Vagina (tissue), 2 donors: ENCODE measurements at regions not wholly inside any gene's neighbourhood (a gene's known extent, or its start where the extent isn't known, plus 50 kb on each side); places are given as distances from the start of the nearest gene placed in this dataset.

Experiments
- DNase-seq, 2 donors: peaks; one replicate each; pipeline ENCODE4 v3.0.0-alpha.2; 2017; ENCODE audit errors: extremely low spot score in 2 of 2
- H3K27ac ChIP-seq: fragments of 200-600 bp; sonication (generic); one replicate; pipeline ENCODE4 v1.5.1; 2019
- H3K27me3 ChIP-seq: fragments of 200-600 bp; sonication (generic); one replicate; pipeline ENCODE4 v1.5.1; 2019
- H3K36me3 ChIP-seq, 2 donors: fragments of 200-600 bp; sonication (generic); one replicate each; pipeline ENCODE4 v1.5.1; 2017 to 2019
- H3K4me1 ChIP-seq: fragments of 200-600 bp; sonication (generic); one replicate; pipeline ENCODE4 v1.5.1; 2019
- H3K4me3 ChIP-seq, 2 donors: fragments of 200-600 bp; sonication (generic); 1 replicate in 1 of 2; 2 replicates in 1 of 2; pipeline ENCODE4 v1.5.1; 2016 to 2019
- H3K9me3 ChIP-seq: fragments of 200-600 bp; sonication (generic); one replicate; pipeline ENCODE4 v1.5.1; 2019
- POLR2A ChIP-seq, 2 donors: fragments of 450-650 bp; IDR thresholded peaks; one replicate each; pipeline ENCODE4 v1.6.1; 2017; ENCODE audit warnings: antibody characterized with exemption in 2 of 2, mild to moderate bottlenecking in 2 of 2, moderate library complexity in 2 of 2
- POLR2AphosphoS5 ChIP-seq, 2 donors: sonication (generic); formaldehyde crosslinking; IDR thresholded peaks; one replicate each; pipeline ENCODE4 v1.9.0; 2017; ENCODE audit warnings: antibody characterized with exemption in 2 of 2, mild to moderate bottlenecking in 2 of 2, low read depth in 1 of 2; ENCODE audit not compliant: insufficient read depth in 1 of 2
- intact Hi-C: fragments of 100-400 bp; cut with DNase I; formaldehyde crosslinking; loops from one replicate; pipeline ENCODE4 v1.15.1; 2023
- TF ChIP-seq, protein P1 (sequence below), 3 experiments: fragments of 450-650 bp in 2 of 3; fragments of 200-600 bp in 1 of 3; sonication (generic) in 1 of 3; IDR thresholded peaks; one replicate each; pipeline ENCODE4 v1.5.1; 2017 to 2019; ENCODE audit warnings: antibody characterized with exemption in 3 of 3, mild to moderate bottlenecking in 2 of 3, moderate library complexity in 2 of 3

DNA sequence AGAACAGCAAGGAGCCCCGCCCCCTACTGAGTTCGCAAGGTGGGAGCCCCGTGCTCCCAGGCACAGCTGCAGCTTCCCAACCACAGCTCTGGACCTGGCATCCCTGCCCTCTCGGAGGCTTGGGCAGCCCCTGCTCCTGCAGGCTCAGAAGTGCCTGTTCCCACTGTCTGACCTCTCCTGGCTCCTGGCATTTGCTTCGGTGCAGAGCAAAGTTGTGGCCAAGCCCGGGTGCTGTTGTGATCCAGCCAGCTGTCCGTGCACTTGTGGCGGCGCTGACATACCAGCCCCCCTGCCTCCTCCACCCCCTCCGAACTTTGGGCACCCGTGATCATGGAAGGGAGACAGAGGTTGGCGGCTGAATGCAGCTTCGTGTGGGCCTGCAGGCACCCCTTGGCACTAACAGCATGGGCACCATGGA, 1386.8 kb downstream of the PCDH9 start:
- intact Hi-C loops = no loop called here
- Histone ChIP-seq H3K27me3 (no peaks in the 10 kb centered on the region), H3K27ac (no peak overlapping the region), H3K4me1 (no peaks in the 10 kb centered on the region), H3K36me3 (no peaks in the 10 kb centered on the region), H3K4me3 (no peak overlapping the region), H3K9me3 (no peaks in the 10 kb centered on the region)
- TF ChIP-seq POLR2AphosphoS5 (IDR thresholded peaks at IDR 0.05; ENCODE audit: insufficient read depth in 1 of 2, low read depth in 1 of 2) = no peak
- no peak for TF ChIP-seq POLR2A (IDR thresholded peaks at IDR 0.05)
- TF ChIP-seq, protein P1, sequence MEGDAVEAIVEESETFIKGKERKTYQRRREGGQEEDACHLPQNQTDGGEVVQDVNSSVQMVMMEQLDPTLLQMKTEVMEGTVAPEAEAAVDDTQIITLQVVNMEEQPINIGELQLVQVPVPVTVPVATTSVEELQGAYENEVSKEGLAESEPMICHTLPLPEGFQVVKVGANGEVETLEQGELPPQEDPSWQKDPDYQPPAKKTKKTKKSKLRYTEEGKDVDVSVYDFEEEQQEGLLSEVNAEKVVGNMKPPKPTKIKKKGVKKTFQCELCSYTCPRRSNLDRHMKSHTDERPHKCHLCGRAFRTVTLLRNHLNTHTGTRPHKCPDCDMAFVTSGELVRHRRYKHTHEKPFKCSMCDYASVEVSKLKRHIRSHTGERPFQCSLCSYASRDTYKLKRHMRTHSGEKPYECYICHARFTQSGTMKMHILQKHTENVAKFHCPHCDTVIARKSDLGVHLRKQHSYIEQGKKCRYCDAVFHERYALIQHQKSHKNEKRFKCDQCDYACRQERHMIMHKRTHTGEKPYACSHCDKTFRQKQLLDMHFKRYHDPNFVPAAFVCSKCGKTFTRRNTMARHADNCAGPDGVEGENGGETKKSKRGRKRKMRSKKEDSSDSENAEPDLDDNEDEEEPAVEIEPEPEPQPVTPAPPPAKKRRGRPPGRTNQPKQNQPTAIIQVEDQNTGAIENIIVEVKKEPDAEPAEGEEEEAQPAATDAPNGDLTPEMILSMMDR (IDR thresholded peaks at IDR 0.05) = no peak
- DNase-seq = no peak

DNA sequence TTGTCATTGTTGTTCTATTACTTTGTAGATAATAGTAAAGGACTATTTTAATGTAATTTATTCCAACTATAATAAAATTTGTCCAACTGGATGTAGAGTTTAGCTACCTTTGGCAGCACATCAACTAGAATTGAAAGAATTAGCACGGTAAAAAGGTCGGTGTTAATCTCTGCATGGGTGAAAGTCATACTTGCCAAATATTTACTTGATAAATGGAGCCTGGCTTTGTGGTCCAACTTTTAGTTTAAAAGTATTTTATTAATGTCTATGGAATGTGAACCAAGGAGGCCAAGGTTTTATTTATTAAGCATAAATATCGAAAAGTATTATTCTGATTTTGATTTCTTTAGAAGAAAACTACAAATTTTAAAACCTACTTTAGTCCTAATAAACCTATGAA, 1389.0 kb downstream of the PCDH9 start:
- H3K4me1 ChIP-seq = no peaks in the 10 kb centered on the region
- H3K27me3 ChIP-seq = no peaks in the 10 kb centered on the region
- H3K9me3 ChIP-seq = no peaks in the 10 kb centered on the region
- TF ChIP-seq, protein P1 (IDR thresholded peaks at IDR 0.05) = no peak
- no peak for TF ChIP-seq POLR2A (IDR thresholded peaks at IDR 0.05)
- no peak for TF ChIP-seq POLR2AphosphoS5 (IDR thresholded peaks at IDR 0.05; ENCODE audit: insufficient read depth in 1 of 2, low read depth in 1 of 2)
- no peak overlapping the region for H3K27ac ChIP-seq
- no peak overlapping the region for H3K4me3 ChIP-seq
- H3K36me3 ChIP-seq = no peaks in the 10 kb centered on the region
- no peak for DNase-seq
- intact Hi-C loops = no loop called here

DNA sequence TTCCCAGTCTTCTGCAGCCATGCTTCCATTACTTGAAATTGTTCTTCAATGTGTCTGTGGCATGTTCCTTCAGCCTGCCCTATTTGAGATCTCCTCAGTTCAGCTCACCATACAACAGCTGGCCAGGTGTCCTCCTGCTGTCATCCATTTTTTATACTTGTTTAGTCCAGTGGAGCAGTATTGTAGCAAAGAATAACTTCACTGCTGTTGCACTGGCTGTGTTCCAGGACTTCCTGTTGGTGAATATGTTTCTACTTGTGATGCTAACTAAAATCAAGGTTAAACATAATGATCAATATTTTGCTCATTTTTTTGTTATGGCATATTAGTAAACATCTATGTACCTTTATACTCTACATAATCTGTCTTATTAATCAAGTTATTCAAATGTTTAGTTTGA, 1394.1 kb downstream of the PCDH9 start:
- Histone ChIP-seq H3K4me1 (no peaks in the 10 kb centered on the region), H3K36me3 (no peaks in the 10 kb centered on the region), H3K27me3 (no peaks in the 10 kb centered on the region), H3K27ac (no peak overlapping the region), H3K4me3 (no peak overlapping the region), H3K9me3 (no peaks in the 10 kb centered on the region)
- TF ChIP-seq POLR2A (IDR thresholded peaks at IDR 0.05) (no peak), POLR2AphosphoS5 (IDR thresholded peaks at IDR 0.05; ENCODE audit: insufficient read depth in 1 of 2, low read depth in 1 of 2) (no peak)
- intact Hi-C loops = no loop called here
- DNase-seq = no peak

DNA sequence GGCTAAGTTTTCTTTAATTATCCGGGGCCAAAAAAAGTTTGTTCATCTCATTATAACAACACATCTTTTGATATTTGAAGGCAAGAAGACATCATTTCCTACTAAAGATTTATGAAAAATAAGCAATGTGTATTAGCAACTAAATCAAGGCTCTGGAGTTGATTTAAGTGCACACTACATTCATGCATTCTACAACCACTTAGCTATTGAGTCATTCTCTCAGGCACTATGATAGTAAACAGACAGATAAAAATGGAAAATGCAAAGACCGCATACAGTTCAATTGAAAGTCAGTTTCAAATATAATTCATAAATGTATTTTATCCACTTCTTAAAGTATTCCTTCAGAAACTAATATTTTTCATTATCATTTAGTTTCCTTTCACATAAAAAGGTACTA, 1395.2 kb downstream of the PCDH9 start:
- no peaks in the 10 kb centered on the region for H3K36me3 ChIP-seq
- H3K4me1 ChIP-seq = no peaks in the 10 kb centered on the region
- no peak overlapping the region for H3K4me3 ChIP-seq
- H3K9me3 ChIP-seq = no peaks in the 10 kb centered on the region
- intact Hi-C loops = no loop called here
- no peak for DNase-seq
- no peaks in the 10 kb centered on the region for H3K27me3 ChIP-seq
- H3K27ac ChIP-seq = no peak overlapping the region
- TF ChIP-seq POLR2A (IDR thresholded peaks at IDR 0.05) = no peak

DNA sequence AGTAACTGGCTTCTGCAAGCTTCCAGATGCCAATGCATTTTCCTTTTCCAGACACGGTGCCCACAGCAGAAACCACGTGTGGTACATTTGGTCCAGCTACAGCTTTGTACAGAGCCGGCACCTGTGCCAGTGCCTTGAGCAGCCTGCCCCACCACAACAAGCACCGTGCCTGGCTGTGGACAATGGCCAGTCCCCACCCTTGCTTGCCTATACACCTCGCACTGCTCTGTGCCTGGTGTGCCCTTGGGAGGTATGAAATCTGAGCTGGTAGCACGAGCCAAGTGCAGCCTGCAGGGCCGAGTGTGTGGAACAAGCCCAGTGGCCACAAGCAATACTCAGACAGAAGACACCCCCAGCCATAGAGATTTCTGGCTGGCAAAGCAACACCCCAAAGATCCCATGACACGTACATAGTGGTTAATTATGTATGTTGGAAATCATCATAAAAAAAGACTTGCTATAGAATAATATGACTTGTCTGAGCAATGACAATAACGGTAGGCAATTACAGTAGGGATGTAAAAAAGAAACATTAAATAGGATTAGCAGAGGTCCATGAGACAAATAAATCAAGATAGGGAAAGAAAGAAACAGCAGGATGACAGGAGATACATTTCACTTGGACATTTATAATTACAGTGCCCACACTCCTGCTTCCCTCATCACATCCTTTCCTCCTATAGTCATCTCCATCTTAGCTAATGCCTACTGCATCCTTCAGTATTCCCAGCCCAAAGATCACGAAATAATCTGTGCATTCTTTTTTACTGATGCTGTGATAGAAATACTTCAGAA, 1399.5 kb downstream of the PCDH9 start:
- H3K9me3 ChIP-seq = no peaks in the 10 kb centered on the region
- H3K27ac ChIP-seq = no peak overlapping the region
- DNase-seq = no peak
- no peaks in the 10 kb centered on the region for H3K4me1 ChIP-seq
- intact Hi-C loops = no loop called here
- H3K36me3 ChIP-seq = no peaks in the 10 kb centered on the region
- no peaks in the 10 kb centered on the region for H3K27me3 ChIP-seq
- H3K4me3 ChIP-seq = no peak overlapping the region
- TF ChIP-seq POLR2A (IDR thresholded peaks at IDR 0.05) (no peak), POLR2AphosphoS5 (IDR thresholded peaks at IDR 0.05; ENCODE audit: insufficient read depth in 1 of 2, low read depth in 1 of 2) (no peak)
- TF ChIP-seq, protein P1 (IDR thresholded peaks at IDR 0.05) = no peak

DNA sequence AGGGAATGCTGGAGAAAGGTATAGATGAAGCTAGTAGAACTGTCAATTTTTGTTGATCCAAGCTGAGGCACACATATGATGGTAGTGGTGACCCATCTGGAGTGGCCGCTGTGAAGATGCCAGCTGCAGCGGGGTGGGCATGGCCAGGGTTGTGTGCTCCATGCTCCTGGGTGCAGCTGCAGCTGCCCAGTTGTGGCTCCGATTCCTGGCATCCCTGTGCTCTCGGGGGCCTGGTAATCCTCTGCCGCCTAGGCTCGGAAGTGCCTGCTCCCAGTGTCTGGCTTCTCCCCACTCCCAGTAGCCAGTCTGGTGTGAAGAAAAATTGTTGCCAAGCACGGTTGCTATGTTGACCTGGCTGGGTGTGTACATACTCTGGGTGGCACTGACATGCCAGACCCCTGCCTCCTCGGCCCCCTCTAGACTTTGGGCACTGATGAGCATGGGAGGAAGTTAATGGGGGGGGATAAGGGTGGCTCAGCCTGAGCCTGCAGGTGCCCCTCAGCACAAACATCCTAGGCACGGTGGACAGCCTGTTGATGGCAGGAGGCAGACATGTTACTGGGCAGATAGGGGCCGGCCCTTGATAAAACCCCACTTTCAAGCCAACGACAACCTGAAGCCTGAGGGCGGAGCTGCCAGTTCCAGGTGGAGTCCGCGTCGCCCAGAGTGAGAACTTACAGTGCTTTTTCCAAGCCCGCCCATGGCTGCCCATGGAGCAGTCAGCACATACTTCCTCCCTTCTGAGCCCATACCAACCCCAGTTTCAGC, 1400.7 kb downstream of the PCDH9 start:
- Histone ChIP-seq H3K36me3 (no peaks in the 10 kb centered on the region), H3K4me1 (no peaks in the 10 kb centered on the region), H3K27me3 (no peaks in the 10 kb centered on the region), H3K9me3 (no peaks in the 10 kb centered on the region), H3K4me3 (no peak overlapping the region), H3K27ac (no peak overlapping the region)
- DNase-seq = no peak
- intact Hi-C loops = no loop called here
- TF ChIP-seq, protein P1 (IDR thresholded peaks at IDR 0.05) = no peak
- TF ChIP-seq POLR2AphosphoS5 (IDR thresholded peaks at IDR 0.05; ENCODE audit: insufficient read depth in 1 of 2, low read depth in 1 of 2) = no peak
- TF ChIP-seq POLR2A (IDR thresholded peaks at IDR 0.05) = no peak
